Thoracic aorta (tissue), 2 donors: ENCODE measurements at regions not wholly inside any gene's neighbourhood (a gene's known extent, or its start where the extent isn't known, plus 50 kb on each side); places are given as distances from the start of the nearest gene placed in this dataset.

Experiments used
- ATAC-seq: fragments of 150-250 bp; one replicate; pipeline ENCODE4 v1.8.0; 2017; ENCODE audit warnings: low read depth; ENCODE audit not compliant: insufficient number of reproducible peaks, low FRiP score
- DNase-seq: peaks from one replicate; pipeline ENCODE4 v3.0.0-alpha.2; 2020; ENCODE audit warnings: low spot score
- H3K27ac ChIP-seq, 2 donors: fragments of 200-600 bp; sonication (generic); 1 replicate in 1 of 2; 2 replicates in 1 of 2; pipeline ENCODE4 v1.5.1; 2016; ENCODE audit warnings: mild to moderate bottlenecking in 2 of 2, moderate library complexity in 2 of 2
- H3K27me3 ChIP-seq: fragments of 200-600 bp; sonication (generic); replicated peaks from 2 replicates; pipeline ENCODE4 v1.6.0; 2016; ENCODE audit warnings: mild to moderate bottlenecking; ENCODE audit not compliant: insufficient read depth
- H3K36me3 ChIP-seq: fragments of 200-600 bp; sonication (generic); one replicate; pipeline ENCODE4 v1.5.1; 2016
- H3K4me1 ChIP-seq, 2 donors: fragments of 200-600 bp; sonication (generic); 1 replicate in 1 of 2; 2 replicates in 1 of 2; pipeline versions ENCODE4 v1.5.1 to v1.6.0; 2016; ENCODE audit warnings: low read depth in 2 of 2, mild to moderate bottlenecking in 1 of 2; ENCODE audit not compliant: control insufficient read depth in 1 of 2
- H3K4me3 ChIP-seq: fragments of 200-600 bp; sonication (generic); 2 replicates; pipeline ENCODE4 v1.5.1; 2016; ENCODE audit warnings: mild to moderate bottlenecking
- H3K9me3 ChIP-seq: fragments of 200-600 bp; sonication (generic); 2 replicates; pipeline ENCODE4 v1.5.1; 2016
- TF ChIP-seq, protein P1 (sequence below): fragments of 200-600 bp; sonication (generic); IDR thresholded peaks from one replicate; pipeline ENCODE4 v1.5.1; 2019; ENCODE audit warnings: antibody characterized with exemption

- Histone ChIP-seq H3K27ac (no peak overlapping the region), H3K4me1 (no peaks in the 10 kb centered on the region), H3K4me3 (no peak overlapping the region), H3K36me3 (no peaks in the 10 kb centered on the region), H3K27me3 (no peaks in the 10 kb centered on the region), H3K9me3 (peaks cover 4% of the 10 kb centered on the region)
- TF ChIP-seq, protein P1, sequence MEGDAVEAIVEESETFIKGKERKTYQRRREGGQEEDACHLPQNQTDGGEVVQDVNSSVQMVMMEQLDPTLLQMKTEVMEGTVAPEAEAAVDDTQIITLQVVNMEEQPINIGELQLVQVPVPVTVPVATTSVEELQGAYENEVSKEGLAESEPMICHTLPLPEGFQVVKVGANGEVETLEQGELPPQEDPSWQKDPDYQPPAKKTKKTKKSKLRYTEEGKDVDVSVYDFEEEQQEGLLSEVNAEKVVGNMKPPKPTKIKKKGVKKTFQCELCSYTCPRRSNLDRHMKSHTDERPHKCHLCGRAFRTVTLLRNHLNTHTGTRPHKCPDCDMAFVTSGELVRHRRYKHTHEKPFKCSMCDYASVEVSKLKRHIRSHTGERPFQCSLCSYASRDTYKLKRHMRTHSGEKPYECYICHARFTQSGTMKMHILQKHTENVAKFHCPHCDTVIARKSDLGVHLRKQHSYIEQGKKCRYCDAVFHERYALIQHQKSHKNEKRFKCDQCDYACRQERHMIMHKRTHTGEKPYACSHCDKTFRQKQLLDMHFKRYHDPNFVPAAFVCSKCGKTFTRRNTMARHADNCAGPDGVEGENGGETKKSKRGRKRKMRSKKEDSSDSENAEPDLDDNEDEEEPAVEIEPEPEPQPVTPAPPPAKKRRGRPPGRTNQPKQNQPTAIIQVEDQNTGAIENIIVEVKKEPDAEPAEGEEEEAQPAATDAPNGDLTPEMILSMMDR, result no peak
- ATAC-seq (no peak), DNase-seq (no peak)
These were observed 400.3 kb downstream of the TFAP2A start for GRCh38 chr6:10014557-10014956.

GRCh38 chr6:10000551-10000950 lies 414.3 kb downstream of the TFAP2A start:
- no peak overlapping the region for H3K27ac ChIP-seq
- no peaks in the 10 kb centered on the region for H3K4me1 ChIP-seq
- H3K9me3 ChIP-seq, result no peaks in the 10 kb centered on the region
- no peak for ATAC-seq
- H3K4me3 ChIP-seq, result no peak overlapping the region
- no peaks in the 10 kb centered on the region for H3K36me3 ChIP-seq
- DNase-seq, result no peak
- H3K27me3 ChIP-seq, result no peaks in the 10 kb centered on the region
- TF ChIP-seq, protein P1, result no peak

GRCh38 chr6:9999796-10000195 lies 415.1 kb downstream of the TFAP2A start:
- Histone ChIP-seq H3K4me1 (no peaks in the 10 kb centered on the region), H3K9me3 (no peaks in the 10 kb centered on the region), H3K27ac (no peak overlapping the region), H3K4me3 (no peak overlapping the region), H3K36me3 (no peaks in the 10 kb centered on the region), H3K27me3 (no peaks in the 10 kb centered on the region)
- TF ChIP-seq, protein P1, result no peak
- no peak for ATAC-seq
- no peak for DNase-seq

DNA sequence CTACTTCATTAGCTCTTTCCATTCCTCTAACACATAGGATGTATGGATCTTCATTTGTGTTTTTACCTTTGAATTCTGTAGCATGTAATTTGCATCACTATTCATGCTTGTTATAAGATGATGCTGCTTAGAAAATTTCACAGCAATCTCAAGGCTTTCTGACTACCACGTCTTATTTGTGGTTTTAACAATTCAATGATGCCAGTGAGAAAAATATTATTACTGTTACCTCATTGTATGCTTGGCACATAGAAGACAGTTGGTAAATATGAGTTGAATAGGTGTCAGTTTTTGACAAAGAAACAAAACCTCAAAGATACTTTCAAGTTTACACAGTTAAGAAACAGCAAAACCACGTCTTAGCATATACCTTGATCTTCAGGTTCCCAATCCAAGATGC lies 428.6 kb downstream of the TFAP2A start:
- TF ChIP-seq, protein P1, result no peak

GRCh38 chr6:9985481-9985880 lies 429.4 kb downstream of the TFAP2A start:
- Histone ChIP-seq H3K36me3 (no peaks in the 10 kb centered on the region), H3K9me3 (no peaks in the 10 kb centered on the region), H3K4me3 (no peak overlapping the region), H3K27ac (no peak overlapping the region), H3K4me1 (no peaks in the 10 kb centered on the region), H3K27me3 (no peaks in the 10 kb centered on the region)
- DNase-seq (no peak), ATAC-seq (no peak)
- TF ChIP-seq, protein P1, result no peak

More for the DNA sequence above, 428.6 kb downstream of the TFAP2A start:
- Histone ChIP-seq H3K4me1 (no peaks in the 10 kb centered on the region), H3K27ac (no peak overlapping the region), H3K36me3 (no peaks in the 10 kb centered on the region), H3K27me3 (no peaks in the 10 kb centered on the region), H3K4me3 (no peak overlapping the region), H3K9me3 (no peaks in the 10 kb centered on the region)
- ATAC-seq (no peak), DNase-seq (no peak)
